Transverse colon (tissue), 3 donors: ENCODE measurements at regions not wholly inside any gene's neighbourhood (a gene's known extent, or its start where the extent isn't known, plus 50 kb on each side); places are given as distances from the start of the nearest gene placed in this dataset.

Source experiments
- CTCF ChIP-seq, 5 experiments: fragments of 200-600 bp in 3 of 5; fragments of 450-650 bp in 2 of 5; sonication (generic) in 3 of 5; IDR thresholded peaks; 1 replicate in 2 of 5; 2 replicates in 3 of 5; pipeline ENCODE4 v1.5.1; 2016 to 2017; ENCODE audit warnings: antibody characterized with exemption in 5 of 5, inconsistent platforms in 3 of 5, mild to moderate bottlenecking in 2 of 5, moderate library complexity in 1 of 5
- POLR2A ChIP-seq: fragments of 450-650 bp; IDR thresholded peaks from one replicate; pipeline ENCODE4 v1.6.1; 2016; ENCODE audit warnings: antibody characterized with exemption, mild to moderate bottlenecking, moderate library complexity

GRCh38 chr1:115425442-115425841, 87.4 kb upstream of the NGF start:
- TF ChIP-seq CTCF (IDR thresholded peaks at IDR 0.05): no peak
- no peak for TF ChIP-seq POLR2A
